ENCODE measurements at regions not wholly inside any gene's neighbourhood (a gene's known extent, or its start where the extent isn't known, plus 50 kb on each side); places are given as distances from the start of the nearest gene placed in this dataset.
"Not testable (repeated sequence)": the region's sequence is repeated elsewhere in the genome, so short reads cannot be mapped to it uniquely, and the experiment has no call there.

DNA sequence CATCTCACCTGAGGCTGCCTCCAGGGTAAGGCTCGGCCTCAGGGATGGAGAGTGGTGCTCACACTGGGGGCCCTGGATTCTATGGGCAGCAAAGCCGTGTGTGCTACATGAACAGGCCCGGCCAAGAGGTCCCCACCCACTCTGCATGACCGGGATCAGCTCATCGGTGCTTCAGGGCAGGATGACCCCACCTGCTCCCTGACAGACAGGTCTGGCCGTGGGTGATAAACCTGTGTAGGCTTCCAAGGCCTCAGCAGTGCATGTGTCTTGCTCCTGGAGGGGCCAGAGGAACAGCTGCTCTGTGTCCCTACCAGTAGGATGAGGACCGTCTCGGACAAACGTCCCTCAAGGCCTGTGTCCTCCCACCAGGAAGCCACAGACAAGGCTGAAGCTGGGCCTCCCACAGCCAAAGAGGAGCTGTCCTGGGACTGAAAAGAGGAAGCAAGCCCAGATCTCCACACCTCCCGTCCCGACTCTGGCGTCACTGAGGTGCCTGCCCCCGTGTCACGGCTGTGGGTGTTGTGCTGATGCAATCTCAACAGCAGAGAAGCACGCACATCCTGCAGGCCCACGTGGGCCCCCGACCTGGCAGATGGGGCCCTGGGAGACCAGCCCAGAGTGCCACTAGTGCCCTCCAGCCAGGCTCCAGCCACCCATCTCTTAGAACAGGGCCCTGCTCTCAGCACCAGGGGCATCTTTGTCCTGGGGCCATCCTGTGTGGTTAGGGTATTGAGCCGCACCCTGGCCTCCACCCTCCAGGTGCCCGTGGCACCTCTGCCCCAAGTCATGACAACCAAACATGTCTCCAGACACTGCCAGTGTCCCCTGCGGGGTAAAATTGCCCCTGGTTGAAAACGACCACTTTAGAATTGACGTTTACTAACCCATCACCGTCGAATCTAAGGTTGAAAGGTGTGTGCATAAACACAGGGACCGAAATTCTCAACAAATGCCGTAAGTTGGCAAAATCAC is 5455.9 kb upstream of the TPTE start:
- peak; percentile 41 for DNase-seq (ENCODE audit: low read depth)

DNA sequence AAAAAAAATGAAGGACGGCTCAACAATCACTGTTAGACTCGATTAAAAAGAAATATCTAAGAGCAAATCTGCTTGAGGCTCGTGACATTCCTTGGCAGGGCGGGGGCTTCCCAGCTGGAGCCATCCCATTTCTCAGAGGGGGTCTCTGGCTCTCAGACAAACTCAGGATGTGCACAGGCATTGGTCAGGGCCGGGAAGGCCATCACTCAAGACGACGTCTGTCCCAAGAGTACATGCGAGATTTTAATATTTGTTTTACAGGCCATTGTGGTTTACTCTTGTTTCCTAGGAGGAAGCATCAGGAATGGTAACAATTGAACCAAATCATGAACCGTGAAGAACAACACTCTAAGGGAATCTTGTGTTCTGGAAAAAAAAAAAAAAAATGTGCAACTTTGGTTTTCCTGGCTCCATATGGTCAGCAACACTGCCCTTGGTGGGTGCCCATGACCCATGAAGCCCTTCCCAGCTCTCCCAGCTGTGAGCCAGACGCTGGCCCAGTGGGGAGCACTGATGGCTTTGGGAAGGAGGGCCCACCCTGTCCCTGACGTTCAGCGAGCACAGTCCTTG is 5454.6 kb upstream of the TPTE start:
- DNase-seq (ENCODE audit: low read depth), result not testable (repeated sequence)

DNA sequence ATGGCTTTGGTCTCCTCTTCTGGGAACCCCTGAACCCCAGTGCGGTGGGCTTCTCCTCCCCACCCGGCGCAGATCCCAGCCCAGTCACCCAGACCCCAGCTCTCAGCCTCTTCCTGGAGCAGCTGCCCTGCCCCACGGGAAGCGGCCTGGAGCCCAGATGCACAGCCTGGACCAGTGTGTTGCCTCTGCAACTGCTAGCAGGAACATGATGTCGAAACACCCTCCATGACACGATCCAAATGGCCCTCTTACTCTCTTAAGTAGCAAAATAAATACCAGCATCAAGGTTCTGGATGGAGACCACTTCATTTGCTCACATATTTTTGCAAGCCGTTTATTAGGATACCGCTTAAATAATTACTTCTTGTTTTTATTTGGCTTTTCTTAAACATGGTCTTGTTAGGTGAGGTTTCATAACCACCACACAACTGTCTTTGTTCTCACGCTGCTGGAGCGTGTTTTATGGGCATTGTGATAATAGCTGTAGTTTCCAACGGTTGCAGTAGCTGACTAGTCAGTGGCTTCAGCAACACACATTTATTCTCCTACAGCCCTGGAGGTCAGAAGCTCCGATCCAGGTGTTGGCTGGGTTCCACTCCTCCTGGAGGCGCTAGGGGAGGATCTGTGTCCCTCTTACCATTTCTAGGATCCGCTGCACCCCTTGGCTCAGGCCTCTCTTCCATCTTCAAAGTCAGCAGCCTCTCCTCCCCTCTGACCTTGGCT is 5453.9 kb upstream of the TPTE start:
- not testable (repeated sequence) for DNase-seq (ENCODE audit: low read depth)

DNA sequence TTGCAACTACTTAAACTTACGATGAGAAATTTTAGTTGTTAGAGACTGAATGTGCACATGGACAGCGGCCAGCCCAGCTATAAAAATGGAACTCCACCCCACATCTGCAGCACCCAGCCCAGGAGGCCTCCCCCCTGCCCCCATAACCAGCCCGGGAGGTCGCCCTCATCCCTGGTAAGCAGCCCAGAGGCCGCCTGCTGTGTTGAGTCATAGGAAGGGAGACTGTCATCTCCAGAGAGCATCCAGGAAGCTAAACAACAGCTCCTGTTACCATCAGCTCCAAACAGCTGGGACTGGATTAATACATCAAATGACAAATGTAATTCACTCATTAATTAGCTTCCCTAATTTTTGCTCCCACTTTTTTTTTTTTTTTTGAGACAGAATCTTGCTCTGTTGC is 5452.7 kb upstream of the TPTE start:
- DNase-seq (ENCODE audit: low read depth), result not testable (repeated sequence)

DNA sequence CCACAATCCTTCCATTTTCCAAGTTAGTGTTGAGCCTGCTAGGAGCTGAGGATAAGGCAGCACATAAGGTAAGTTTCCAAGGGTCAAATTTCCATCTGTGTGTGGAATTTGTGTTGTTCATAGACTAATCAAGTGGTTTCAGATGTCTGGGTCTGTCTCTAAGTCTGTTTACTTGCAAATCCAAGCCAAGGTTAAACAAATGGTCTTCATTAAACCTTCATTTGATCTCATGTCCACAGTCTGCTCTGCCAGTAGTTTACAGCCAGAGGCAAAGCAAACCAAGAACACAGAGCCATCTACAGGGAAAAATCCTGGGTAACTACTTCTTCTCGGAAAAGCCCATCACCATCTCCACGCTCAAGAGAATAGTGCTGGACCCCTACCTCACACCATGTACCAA is 5450.2 kb upstream of the TPTE start:
- DNase-seq (ENCODE audit: low read depth), result not testable (repeated sequence)

DNA sequence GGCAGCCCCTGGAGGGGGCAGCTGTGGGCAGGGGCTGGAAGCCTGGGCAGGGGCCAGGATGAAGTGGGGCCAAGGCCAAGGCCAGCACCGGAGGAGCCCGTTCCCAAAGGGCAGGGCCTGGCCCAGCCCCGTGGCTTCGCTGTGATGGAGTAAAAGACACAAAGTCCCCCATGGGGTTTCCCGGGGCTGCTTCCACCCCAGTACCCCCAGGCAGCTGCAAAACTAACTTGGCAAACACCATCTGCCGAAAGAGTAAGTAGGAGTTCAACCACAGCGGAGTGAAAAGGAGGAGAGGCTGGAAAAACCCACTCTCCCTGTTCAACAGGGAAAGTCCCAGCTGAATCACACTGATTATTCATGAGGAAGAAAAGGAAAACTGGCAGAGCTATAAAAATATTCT is 5444.5 kb upstream of the TPTE start:
- DNase-seq (ENCODE audit: low read depth), result not testable (repeated sequence)

DNA sequence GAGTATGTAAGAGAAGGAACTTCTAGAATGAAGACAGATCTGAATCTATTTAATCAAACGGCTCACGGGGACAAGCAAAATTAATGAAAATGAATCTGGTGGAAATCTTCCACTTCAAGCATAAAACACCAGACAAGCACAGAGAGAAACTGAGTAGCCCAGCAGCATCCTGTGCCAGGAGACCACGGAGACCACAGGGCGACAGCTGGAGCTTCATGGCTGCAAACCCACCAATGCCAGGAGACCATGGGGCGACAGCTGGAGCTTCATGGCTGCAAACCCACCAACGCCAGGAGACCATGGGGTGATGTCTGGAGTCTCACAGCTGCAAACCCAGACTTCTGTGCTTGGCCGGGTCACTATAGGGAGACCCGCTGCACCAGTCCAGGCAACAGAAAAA is 5442.0 kb upstream of the TPTE start:
- DNase-seq (ENCODE audit: low read depth), result not testable (repeated sequence)

DNA sequence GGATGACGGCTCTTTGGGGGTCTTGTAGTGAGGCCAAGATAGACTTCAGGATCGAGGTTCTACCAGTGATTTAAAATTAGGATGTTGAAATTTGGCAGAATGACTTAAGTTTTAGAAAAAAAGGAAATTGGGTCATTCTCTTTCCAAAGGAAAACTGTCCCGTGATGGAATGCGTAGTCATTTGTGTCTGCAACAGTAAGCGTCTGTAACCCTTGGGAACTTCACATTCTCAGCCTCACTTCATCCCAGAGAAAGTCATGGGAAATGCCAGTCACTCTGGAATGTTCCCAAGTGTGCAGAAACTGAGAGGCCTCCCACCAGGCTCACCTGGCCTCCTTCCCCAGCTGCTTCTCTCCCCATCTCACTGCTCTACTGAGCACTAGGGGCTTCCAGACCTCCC is 5441.4 kb upstream of the TPTE start:
- DNase-seq (ENCODE audit: low read depth), result not testable (repeated sequence)

DNA sequence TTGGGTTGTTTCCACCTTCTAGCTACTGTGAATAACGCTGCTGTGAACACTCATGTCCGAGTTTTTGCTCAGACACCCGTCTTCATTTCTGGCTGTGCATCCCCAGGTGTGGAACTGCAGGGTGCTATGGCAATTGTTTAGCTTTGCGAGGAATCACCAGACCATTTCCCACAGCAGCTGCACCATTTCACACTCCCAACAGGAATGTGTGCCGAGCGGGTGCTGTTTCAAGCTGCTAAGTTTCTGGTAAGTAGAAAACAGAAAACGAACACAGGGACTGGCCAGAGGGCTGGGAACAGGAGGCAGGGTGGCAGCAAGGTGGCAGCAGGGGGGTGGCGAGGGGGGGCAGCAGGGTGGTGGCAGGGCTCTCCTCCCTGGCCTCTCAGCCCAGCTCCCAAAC is 5437.1 kb upstream of the TPTE start:
- DNase-seq (ENCODE audit: low read depth), result not testable (repeated sequence)

DNA sequence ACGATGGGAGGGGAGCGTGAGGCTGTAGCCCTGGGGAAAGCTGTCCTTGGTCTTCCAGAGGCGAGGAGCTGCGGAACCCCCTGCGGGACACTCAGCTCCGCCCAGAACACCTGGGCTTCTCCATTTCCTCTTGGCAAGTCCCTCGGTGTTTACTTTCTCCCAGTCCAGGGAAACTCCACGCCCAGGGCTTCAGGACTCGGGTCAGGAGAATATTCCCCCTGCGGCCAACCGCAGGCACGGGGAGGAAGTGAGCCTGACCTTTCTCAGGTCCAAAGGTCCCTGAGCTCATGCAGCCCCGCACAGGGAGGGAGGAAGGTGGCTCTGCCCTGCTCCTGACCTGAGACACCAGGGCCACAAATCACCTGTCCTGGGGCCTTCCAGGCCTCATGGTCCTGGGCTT is 5435.9 kb upstream of the TPTE start:
- DNase-seq (ENCODE audit: low read depth), result not testable (repeated sequence)

DNA sequence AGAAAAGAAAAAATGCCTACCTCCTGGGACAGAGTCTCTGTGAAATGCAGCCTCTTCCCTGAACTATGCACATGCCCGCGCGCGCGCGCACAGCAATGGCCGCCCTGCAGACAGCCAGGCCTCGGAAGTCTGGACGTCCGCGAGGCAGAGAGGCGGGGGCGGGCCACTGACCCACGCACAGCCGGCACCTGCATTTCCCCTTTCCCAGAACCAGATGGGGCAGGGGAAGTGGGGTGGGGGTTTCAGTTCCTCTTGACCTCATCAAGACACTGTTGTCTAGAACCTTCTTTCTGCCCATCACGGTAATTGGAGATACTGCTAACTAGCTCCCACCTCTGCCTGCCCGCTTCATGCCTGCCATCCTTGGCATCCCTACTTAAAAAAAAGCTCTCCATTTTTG is 5435.0 kb upstream of the TPTE start:
- not testable (repeated sequence) for DNase-seq (ENCODE audit: low read depth)

DNA sequence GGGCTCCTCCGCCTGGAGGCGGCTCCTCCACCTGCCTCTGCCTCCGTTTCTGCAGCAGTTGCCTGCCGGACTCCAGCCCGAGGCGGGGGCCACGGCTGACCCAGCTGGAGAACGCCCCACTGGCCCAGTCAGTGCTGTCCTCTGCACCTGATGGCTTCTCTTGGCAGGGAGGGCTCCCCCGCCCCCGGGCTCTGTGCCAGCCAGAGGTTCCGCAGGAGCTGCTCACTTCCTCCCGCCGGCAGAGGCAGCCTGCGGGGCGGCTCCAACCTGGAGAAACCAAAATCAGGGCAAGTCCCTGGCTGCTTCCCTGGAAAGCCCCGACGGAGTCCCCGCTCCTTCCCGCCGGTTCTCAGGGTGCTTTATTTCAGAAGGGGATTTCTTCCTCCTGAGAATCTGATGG is 5432.6 kb upstream of the TPTE start:
- not testable (repeated sequence) for DNase-seq (ENCODE audit: low read depth)

DNA sequence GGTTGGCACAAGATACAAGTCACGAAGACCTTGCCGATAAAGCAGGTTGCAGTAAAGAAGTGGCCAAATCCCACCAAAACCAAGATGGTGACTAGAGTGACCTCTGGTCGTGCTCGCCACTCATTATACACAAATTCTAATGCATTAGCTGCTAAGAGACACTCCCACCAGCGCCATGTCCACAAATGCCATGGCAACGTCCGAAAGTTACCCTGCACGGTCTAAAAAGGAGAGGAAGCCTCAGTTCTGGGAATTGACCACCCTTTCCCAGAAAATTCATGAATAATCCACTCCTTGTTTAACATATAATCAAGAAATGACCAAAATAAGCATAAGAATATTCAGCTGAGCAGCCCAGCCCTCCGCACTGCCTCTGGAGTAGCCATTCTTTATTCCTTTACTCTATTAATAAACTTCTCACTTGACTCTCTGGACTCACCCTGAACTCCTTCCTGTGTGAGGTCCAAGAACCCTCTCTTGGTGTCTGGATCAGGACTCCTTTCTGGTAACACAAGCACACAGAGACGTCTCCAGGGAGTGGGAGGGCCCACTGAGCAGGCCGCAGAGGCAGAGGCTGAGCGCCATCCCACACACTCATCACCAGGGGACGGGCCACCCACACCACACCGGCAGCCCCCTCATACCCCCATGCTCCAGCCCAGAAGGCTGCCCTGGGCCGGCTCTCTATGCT is 5431.8 kb upstream of the TPTE start:
- not testable (repeated sequence) for DNase-seq (ENCODE audit: low read depth)

DNA sequence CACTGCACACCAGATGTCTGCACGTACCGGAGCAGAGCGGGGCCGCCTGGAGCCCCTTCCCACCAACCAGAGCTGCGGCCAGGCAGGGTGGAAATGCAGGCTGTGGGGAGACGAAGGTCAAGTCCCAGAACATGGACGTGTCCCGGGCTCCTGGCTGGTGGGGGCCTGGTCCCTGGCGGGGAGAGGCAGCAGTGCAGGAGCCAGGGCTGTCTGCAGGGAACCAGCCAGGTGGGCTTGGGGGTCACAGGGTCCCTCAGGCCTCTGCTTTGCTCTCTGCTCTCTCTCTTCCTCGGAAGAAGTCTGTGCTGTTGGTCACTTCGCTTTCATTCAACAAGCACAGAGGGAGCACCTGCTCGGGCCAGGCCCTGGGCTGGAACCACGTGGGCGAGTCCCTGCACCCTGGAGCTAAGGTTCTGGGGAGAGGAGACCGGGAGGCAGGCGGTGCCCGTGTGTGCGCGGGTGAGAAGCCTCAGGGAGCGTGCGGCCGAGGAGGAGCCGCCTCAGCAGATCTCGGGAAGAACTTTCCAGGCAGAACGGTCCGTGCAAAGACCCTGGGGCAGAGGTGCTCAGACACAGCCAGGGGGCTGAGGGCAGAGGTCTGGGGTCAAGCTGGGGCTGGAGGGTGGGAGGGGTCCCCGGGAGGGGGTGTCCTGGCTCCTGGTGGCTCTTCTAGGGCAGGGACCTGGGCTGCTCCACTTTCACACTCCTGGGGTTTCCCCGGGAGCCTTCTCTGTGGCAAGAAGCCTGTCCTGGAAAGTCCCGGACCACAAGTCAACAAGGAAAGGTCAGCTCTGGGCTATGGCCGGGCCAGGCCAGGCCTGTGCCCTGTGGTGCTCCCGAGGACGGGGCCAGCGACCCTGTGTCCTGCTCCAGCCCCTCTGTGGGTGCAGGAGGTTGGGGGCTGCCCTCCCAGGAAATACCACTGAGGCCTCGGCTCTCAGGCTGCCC is 5431.0 kb upstream of the TPTE start:
- DNase-seq (ENCODE audit: low read depth), result not testable (repeated sequence)

DNA sequence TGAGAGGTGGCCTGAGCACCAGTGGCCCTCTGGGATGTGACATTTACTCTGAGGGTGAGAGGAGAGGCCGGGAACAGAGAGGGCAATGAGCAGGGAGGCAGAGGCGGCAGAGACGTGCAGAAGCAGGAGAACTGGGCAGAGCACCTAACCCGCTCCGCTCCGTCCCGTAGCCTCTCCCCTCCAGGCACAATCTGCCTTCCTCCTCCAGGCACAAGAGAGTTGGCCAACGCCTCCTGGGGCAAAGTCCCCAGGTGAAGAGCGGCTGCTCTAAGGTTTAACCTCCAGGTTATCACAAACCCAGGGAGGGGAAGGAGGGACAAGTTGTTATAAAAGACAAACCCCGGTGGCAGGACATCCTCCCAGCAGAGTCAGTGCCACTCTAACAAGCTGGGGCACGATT is 5430.1 kb upstream of the TPTE start:
- not testable (repeated sequence) for DNase-seq (ENCODE audit: low read depth)

DNA sequence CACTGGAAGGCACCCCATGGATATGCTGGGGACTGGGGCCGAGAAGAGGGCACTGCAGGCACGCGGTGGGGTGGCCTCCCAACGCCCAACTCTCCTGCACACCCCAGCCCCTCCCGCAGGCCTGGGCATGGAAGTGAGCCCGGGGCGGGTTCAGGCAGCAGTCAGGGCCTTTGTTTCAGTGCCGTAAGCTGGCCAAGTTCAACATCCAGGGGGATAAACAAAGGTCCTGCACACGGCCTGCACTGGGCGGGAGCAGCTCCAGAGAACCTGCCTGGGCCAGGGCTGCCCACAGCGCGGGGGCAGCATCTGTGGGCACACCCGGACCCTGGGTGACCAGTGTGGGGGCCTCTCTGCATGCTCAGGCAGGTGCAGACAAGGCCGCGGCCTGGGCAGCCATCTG is 5425.8 kb upstream of the TPTE start:
- DNase-seq (ENCODE audit: low read depth), result not testable (repeated sequence)

DNA sequence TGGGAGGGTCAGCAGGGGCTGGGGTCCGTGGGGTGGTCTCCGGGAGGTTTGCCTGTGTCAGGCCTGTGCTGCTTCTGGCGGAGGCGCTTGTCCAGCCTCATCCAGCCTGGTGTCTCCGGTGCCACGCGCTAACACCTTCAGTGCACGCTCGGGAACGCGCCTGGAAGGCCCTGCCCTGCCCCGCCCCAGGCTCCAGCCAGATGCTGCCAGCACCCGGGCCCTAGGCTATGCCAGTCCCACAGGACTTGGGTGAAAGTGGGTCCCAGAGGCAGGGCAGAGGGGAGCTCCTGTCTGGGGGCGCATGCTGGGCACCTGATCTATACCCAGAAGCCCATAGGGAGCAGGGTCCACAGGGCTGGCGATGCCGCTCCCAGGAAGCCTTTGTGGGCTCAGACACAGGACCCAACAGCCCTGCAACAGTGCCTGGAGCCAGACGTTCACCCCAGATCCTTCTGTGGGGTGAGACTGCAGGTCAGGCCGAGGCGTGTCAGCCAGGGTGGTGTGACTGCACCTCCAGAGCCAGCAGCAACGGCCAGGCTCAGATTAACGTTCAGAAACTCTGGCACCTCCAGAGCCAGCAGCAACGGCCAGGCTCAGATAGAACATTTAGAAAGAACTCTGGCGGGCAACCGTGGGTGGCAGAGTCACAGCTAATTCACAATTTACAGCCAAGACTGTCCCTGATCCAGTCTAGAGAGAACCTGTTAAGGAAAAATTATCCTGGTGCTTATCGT is 5423.2 kb upstream of the TPTE start:
- not testable (repeated sequence) for DNase-seq (ENCODE audit: low read depth)

DNA sequence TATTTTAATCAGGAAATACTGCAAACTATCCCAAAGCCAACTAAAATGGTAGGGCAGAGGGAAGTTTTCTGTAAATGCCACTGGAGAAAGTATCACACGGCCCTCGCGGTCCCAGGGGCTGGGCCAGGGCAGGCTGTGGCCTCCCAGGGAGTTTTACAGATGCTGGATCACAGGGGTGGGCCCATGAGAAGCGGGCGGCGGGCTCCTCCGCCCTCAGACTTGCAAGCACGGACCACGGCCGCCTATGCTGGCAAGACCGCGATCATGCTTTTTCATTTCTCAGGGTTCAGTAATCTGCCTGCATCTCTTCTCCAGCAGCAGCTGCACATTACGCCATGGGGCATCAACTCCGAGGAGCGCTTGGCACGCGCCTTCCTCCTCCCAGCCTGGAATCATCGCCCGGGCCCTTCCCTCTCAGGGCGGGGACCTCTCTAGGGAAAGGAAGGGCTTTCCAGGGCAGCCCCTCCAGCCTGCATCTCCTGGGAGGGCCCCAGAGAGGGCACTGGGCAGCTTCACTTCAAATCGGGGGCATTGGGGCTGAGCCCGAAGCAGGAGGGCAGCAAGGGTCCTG is 5420.7 kb upstream of the TPTE start:
- not testable (repeated sequence) for DNase-seq (ENCODE audit: low read depth)

DNA sequence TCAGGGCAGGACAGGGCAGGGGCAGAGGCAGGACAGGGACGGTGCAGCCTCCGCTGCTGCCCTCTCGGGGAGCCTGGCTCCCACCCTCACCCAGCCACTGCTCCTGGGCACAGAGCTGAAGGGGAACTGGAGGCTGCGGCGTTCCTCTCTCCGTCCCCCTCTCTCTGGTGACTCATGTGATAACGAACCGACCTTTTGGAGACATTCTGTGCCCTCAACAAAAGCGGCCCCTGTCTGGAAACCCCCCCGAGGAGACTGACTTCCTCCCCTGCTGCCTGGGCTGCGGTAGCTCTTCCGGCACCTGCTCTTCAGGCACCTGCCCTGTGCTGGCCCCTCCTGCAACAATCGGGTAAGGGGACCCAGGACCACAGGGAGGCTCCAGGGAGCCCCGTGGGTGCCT is 5419.6 kb upstream of the TPTE start:
- DNase-seq (ENCODE audit: low read depth), result not testable (repeated sequence)

Data from EH (cell line).